ENCODE measurements at regions not wholly inside any gene's neighbourhood (a gene's known extent, or its start where the extent isn't known, plus 50 kb on each side); places are given as distances from the start of the nearest gene placed in this dataset.

DNA sequence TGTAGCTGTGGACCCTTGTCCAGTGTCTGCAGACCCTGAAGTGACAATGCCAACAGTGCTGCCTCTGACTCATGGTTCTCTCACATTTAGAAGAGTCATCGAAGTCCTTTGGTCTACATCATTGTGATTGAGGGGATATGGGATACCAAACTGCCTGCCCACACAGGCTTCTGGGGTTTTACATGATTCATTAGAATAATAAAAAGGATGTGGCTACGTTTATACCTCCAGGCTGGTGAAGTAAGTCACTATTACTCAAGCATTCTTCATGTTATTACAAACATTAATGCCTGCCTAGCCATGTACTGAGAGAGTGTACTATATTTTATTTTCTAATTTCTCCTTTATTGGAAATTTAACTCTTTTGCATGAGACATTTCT, 365.7 kb downstream of the SPATA31D1 start:
- TF ChIP-seq EP300 (IDR thresholded peaks at IDR 0.05) = no peak
- TF ChIP-seq, protein P1, sequence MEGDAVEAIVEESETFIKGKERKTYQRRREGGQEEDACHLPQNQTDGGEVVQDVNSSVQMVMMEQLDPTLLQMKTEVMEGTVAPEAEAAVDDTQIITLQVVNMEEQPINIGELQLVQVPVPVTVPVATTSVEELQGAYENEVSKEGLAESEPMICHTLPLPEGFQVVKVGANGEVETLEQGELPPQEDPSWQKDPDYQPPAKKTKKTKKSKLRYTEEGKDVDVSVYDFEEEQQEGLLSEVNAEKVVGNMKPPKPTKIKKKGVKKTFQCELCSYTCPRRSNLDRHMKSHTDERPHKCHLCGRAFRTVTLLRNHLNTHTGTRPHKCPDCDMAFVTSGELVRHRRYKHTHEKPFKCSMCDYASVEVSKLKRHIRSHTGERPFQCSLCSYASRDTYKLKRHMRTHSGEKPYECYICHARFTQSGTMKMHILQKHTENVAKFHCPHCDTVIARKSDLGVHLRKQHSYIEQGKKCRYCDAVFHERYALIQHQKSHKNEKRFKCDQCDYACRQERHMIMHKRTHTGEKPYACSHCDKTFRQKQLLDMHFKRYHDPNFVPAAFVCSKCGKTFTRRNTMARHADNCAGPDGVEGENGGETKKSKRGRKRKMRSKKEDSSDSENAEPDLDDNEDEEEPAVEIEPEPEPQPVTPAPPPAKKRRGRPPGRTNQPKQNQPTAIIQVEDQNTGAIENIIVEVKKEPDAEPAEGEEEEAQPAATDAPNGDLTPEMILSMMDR (IDR thresholded peaks at IDR 0.05) = no peak
- TF ChIP-seq POLR2AphosphoS5 (IDR thresholded peaks at IDR 0.05) = no peak
- TF ChIP-seq POLR2A (IDR thresholded peaks at IDR 0.05) = no peak
